NCI-H748 (cell line): ENCODE measurements at regions not wholly inside any gene's neighbourhood (a gene's known extent, or its start where the extent isn't known, plus 50 kb on each side); places are given as distances from the start of the nearest gene placed in this dataset.

ENCODE experiments used
- DNase-seq: peaks from one replicate; lab custom pipeline; 2025; ENCODE audit not compliant: unreplicated experiment; lab: John Stamatoyannopoulos, UW

DNA sequence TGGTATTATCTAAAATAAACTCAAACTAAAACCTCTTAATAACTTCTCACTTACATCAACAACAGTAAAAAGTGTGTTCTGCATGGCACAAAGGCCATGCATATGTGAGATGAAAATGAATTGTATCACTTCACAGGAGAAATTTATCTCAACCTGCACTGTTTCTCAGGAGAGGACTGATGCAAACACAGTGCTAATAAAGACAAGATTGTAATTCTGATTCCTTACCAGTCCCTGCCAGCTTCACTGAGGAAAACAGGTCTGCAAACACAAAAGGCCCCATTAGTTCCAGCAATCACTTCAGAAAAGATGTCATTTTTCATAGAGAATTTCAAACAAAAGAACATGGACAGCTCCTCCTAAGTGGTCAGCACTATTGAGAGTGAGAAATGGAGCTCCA is 117.3 kb upstream of the PDE4D start:
- DNase-seq, result no peak

DNA sequence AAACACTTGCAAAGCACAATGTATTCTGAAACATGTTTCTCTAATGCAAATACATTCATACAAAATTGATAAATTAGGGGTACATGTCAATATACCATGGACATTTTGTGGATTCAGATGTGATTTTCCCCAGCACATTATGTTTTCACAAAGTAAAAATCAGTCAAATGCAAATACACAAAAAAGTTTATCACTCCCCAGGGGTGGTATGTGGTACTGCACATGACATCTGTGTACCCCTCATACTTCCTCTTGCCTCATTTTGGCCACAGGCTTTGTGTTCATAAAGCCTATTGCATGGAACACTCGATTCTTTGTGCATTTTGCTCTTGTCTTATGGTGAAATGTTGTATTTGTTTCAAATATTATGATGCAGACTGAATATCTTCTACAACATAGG is 116.8 kb upstream of the PDE4D start:
- no peak for DNase-seq

DNA sequence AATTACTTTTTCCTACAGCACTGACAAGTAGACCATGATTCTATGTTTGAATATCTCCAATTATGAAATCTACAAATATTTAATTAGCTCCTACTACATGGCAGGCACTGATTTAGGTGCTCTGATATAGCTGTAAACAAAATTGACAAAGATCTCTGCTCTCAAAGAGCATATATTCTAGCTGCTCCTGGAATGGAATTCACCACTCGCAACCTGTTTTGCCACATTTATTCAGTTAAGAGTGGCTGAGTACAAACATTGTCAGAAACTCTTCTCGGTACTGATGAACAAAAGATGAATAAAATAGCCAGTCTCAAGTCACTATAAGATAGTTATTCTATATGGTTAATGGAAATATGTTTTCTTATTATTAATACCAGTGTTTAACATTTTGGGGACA is 114.2 kb upstream of the PDE4D start:
- no peak for DNase-seq

DNA sequence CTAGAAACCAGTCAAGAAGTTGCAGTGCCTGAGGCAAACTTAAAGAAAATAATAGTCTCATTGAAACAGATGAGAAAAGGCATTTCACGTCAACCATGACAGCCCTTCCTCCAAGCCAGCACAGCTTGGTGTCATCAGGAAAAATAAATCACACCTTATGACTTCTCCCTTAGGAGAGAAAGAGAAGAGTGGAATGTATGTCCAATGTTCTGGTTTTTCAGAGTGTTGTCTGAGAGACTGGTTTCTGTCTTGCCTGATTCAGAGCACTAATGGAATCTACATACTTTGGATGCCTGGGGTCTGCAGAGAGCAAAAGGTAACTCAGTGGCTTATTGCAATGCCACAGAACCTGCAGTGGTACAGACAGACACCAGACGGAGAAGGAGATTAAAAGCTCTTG is 105.5 kb upstream of the PDE4D start:
- no peak for DNase-seq

DNA sequence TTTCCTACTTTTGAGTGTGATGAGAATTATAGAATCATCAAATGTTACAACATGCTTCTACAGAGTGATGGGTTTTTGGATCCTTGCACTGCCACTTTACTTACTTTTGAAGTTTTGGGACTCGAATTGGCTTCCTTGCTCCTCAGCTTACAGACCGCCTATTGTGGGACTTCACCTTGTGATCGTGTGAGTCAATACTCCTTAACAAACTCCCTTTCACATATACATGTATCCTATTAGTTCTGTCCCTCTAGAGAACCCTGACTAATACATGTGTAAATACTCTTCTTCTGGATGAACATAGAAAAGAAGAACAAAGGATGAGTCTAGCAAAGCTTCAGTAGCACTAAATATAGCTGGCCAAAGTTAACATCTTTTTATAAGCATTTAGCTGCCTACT is 98.7 kb upstream of the PDE4D start:
- DNase-seq, result no peak

DNA sequence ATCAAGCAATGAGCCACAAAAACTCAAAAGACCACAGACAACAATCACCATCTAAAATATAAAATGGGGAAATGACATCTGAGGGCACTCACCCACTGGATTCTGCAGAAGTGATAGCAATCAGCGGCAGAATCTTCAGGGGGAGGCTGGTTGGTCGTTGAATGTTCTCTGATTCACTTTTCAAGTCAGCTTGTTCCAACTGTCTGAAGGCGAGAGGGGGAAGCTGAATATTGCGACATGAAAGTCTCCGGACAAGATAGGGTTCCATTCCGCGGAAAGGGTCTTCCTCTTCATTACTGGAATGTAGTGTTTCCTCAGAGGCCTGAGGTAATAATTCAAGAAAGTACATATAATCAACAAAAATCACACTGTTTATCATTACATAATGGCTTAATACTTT is 94.9 kb upstream of the PDE4D start:
- DNase-seq, result no peak

DNA sequence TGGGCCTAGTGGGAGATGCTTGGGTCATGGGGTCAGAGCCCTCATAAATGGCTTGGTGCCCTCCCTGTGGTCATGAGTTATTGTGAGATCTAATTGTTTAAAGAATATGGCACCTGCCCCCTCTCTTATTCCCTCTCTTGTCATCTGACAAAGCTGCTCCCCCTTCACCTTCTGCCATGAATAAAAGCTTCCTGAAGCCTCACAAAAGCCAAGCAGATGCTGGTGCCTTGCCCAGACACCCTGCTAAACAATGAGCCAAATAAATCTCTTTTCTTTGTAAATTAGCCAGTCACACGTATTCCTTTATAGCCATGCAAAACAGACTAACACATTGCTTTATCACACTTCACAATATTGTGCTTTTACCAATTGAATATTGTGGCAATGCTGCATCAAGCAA is 82.8 kb upstream of the PDE4D start:
- DNase-seq, result no peak

DNA sequence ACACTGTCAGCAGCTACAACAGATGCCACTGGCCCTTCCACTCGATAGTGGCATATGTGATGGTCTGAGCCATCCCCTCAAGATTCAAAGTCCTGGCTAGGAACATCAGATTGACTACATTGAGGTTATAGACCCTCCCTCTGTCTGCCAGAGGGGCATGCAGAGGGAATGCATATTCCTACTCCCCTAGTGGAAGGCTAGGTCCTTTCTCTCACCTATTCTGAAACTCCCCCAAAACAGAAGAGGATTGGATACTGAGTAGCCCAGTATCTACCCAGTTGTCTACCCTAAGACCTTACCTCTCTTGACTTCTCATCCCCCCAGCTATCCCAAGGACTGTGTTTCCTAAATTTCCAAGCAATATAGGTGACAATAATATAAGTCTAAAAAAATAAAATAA is 78.5 kb upstream of the PDE4D start:
- no peak for DNase-seq

DNA sequence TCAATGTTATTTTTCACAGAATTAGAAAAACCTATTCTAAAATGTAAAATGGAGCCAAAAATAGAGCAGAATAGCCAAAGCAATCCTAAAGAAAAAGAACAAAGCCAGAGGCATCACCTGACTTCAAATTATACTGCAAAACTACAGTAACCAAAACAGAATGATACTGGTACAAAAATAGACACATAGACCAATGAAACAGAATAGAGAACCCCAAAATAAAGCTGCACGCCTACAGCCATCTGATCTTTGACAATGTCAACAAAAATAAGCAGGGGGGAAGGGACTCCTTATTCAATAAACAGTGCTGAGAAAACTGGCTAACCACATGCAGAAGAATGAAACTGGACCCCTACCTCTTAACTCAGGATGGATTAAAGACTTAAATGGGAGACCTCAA is 65.8 kb upstream of the PDE4D start:
- DNase-seq, result no peak

DNA sequence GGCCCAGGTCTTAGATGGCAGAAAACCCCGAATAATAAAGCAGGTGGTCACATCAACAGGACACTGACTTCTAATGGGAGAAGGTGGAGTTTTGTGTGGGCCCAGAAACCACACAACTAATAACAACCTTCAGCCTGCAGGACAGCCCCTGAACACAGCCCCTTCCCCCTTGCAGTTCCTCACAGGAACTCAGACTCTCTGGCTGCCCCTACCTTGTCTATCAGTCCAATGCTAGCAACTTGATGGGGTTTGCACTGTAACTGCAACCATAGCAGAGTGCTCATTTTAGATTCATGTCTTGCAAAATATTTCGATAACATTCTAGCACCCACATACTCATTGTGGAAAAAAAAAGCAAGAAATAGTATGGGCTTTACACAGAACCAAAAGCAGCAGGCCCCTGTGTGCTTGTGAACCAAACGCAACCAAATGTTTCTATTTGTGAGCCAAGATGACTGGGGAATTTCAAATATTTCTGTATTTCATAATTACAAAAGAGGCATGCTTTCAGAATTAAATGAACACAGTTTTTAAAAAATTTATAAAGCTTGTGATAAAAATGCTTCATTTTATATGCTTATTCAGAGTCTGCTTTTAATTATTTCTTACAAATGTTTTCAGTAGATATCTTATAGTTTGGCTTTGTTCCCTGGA is 62.7 kb upstream of the PDE4D start:
- no peak for DNase-seq

DNA sequence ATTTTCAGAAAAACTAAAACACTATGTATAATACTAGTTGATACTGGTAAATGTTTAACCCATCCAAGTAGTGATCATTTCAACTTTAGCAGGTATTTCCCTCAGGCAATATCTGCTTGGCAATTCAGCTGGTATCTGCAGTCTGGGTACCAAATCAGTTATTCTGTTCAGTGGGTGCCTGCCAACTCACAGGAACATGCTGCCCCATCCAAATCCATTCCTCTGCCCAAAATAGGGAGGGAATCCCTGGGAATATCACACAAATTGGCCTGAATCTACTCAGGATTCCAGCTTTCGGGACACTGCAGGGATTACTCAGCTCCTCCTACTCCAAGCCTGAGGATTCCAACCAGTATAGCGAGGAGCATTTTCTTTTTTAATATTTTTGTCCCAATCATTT is 61.7 kb upstream of the PDE4D start:
- no peak for DNase-seq

DNA sequence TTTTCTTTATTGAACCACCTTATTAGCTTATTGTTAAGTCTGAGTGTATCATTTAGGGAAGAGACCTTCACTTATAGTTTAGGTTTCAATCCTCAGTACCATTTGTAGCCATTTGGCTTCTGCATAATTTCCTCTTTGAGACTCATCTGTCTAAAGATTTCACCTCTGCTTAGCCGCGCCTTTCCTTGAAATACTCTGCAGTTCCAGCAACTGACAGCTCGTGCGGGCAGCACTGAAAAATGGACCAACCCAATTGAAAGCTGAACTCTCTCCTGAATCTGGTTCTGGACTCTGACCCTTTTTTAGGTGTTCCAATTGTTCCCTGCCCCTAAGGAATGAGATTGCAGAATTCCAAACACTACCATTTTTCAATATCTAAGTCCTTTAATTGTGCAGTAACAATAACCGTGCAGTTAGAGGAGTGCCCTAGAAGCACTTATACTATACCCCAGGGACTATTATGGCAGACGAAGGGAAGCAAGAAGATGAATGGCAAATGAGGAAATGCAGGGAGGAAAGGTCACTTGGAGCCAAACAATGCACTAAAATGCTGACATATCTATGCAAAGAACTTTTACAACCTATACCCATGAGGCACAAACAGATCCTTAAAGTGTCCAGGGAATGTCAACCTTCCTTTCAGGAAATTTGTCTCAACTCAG is 50.1 kb upstream of the PDE4D start:
- DNase-seq, result peak; percentile 13
